ENCODE measurements at regions not wholly inside any gene's neighbourhood (a gene's known extent, or its start where the extent isn't known, plus 50 kb on each side); places are given as distances from the start of the nearest gene placed in this dataset.

DNA sequence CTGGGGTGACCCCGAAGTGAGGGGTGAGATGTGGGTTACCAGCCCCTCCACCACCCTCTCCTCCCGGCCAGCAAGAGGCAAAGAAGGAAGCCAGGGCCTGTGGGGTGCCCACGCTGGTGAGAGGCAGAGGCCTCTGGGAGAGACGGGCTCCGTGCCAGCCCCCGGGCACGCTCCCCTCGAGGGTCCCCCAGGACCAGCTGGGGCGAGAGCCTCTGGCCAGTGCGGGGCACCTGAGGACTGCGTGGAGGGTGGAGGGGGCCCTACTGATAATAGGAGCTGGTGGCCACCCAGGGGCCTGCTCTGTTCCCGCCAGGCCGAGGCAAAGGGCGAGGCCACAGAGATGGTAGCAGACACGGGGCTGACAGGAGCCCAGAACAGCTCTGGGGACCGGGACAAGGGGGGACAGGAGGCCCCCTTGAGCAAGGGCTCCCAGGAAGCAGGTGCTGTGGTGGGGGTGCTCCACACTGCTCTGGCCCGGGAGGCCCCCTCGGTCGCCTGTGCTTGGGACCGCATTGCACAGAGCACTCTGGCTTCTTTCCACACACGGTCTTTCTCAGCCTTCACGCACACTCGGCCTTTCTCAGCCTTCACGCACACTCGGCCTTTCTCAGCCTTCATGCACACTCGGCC lies 226.9 kb downstream of the TTLL2 start:
- Histone ChIP-seq H3K4me3 (no peak overlapping the region), H3K9me3 (no peaks in the 10 kb centered on the region), H3K4me1 (peaks cover 36% of the 10 kb centered on the region), H3K36me3 (ENCODE audit: low read depth, missing control alignments) (no peaks in the 10 kb centered on the region), H3K27me3 (no peaks in the 10 kb centered on the region), H3K27ac (peak overlapping the region; percentile 57 to 87)
- no peak for DNase-seq
- intact Hi-C loops (cut with DNase I; ENCODE audit: low total_unique reads) = no loop called here
- TF ChIP-seq, protein P1, sequence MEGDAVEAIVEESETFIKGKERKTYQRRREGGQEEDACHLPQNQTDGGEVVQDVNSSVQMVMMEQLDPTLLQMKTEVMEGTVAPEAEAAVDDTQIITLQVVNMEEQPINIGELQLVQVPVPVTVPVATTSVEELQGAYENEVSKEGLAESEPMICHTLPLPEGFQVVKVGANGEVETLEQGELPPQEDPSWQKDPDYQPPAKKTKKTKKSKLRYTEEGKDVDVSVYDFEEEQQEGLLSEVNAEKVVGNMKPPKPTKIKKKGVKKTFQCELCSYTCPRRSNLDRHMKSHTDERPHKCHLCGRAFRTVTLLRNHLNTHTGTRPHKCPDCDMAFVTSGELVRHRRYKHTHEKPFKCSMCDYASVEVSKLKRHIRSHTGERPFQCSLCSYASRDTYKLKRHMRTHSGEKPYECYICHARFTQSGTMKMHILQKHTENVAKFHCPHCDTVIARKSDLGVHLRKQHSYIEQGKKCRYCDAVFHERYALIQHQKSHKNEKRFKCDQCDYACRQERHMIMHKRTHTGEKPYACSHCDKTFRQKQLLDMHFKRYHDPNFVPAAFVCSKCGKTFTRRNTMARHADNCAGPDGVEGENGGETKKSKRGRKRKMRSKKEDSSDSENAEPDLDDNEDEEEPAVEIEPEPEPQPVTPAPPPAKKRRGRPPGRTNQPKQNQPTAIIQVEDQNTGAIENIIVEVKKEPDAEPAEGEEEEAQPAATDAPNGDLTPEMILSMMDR (IDR thresholded peaks at IDR 0.05) = no peak
- TF ChIP-seq POLR2A (IDR thresholded peaks at IDR 0.05) = no peak
- WGBS, 2 donors = 81 to 92% methylated on average over 6 to 25 of the region's 26 CpGs

DNA sequence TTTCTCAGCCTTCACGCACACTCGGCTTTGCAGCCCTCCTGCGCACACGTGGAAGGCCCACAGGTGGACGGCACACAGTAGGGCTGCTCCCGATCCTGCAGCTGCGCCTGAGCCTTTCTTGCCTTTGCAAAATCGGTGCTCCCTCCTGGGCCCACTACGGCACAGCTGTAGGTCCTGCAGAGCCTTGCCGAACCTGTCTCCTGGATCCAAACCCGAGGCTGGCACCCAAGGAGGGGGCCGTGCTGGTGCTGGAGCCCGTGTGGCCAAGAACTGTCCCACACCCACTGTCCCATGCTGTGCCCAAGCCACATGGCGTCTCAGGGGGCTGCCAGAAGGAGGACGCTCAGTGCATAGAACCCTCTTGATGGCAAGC lies 227.4 kb downstream of the TTLL2 start:
- no peak for DNase-seq
- no peaks in the 10 kb centered on the region for H3K36me3 ChIP-seq (ENCODE audit: low read depth, missing control alignments)
- WGBS, 2 donors = 85 to 93% methylated on average over 13 to 15 of the region's 15 CpGs
- peak overlapping the region; percentile 57 to 87 for H3K27ac ChIP-seq
- intact Hi-C loops (cut with DNase I; ENCODE audit: low total_unique reads) = no loop called here
- TF ChIP-seq, protein P1 (IDR thresholded peaks at IDR 0.05) = no peak
- TF ChIP-seq POLR2A (IDR thresholded peaks at IDR 0.05) = no peak
- H3K4me3 ChIP-seq = no peak overlapping the region
- H3K9me3 ChIP-seq = no peaks in the 10 kb centered on the region
- H3K27me3 ChIP-seq = no peaks in the 10 kb centered on the region
- peaks cover 36% of the 10 kb centered on the region for H3K4me1 ChIP-seq

DNA sequence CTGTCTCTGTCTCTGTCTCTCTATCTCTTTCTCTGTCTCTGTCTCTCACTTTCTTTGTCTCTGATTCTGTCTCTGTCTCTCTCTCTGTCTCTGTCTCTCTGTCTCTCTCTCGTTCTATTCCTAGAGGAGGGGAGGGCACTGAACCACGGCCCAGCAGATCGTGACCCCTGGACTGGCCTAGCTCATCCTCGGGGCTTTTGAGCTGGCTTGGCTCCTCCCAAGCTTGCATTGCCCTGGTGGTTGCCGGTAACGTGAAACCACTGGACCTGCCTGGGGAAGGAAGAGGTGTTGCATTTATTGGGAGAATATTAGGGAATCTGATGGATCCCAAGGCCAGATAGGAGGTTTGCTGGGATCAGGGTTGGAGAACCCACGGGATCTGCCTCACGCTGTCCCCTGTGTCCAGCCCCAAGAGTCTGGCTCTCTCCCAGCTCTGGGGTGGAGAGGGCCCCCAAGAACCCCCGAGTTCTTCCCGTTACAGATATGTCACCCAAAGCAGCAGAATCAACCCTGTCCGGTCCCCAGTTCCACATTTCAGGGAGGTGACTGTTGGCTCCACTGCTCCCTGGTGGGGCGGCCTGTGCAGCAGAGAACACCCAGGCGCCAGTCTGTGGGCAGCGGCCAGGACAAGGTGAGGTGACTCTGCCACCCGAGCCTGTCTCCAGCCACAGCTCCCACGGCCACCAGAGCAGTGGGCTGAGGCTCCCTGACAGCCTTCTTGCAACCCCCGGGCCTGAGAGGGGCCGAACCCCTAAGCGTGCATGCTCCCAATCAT lies 228.3 kb downstream of the TTLL2 start:
- Histone ChIP-seq H3K27me3 (no peaks in the 10 kb centered on the region), H3K36me3 (ENCODE audit: low read depth, missing control alignments) (no peaks in the 10 kb centered on the region), H3K9me3 (no peaks in the 10 kb centered on the region), H3K4me3 (no peak overlapping the region), H3K4me1 (peaks cover 42% of the 10 kb centered on the region), H3K27ac (no peak overlapping the region)
- no peak for DNase-seq
- TF ChIP-seq, protein P1 (IDR thresholded peaks at IDR 0.05) = no peak
- no peak for TF ChIP-seq POLR2A (IDR thresholded peaks at IDR 0.05)
- 78 to 80% methylated on average over 6 to 16 of the region's 19 CpGs for WGBS, 2 donors
- intact Hi-C loops (cut with DNase I; ENCODE audit: low total_unique reads) = no loop called here

DNA sequence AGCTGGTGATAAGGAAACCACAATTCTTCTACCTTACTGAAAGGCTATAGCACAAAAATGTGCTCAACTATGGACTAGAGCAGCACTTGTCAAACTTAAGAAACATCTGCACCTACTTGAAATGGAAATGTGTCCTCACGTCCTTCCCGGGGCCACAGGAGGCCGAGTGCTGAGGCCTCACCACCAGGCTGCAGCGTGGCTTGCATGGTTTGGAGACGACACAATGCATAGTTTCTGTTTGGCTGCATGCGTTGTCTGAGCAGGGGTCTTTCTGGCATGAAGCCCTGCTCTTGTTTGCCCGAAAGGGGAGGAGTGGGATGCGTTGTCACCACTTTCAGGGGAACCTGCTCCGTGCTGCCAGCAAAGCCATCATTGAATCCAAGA lies 228.8 kb downstream of the TTLL2 start:
- H3K4me3 ChIP-seq = no peak overlapping the region
- no peak overlapping the region for H3K27ac ChIP-seq
- DNase-seq = no peak
- H3K36me3 ChIP-seq (ENCODE audit: low read depth, missing control alignments) = no peaks in the 10 kb centered on the region
- 89 to 94% methylated on average over 9 of the region's 9 CpGs for WGBS, 2 donors
- H3K27me3 ChIP-seq = no peaks in the 10 kb centered on the region
- H3K4me1 ChIP-seq = peaks cover 41% of the 10 kb centered on the region
- TF ChIP-seq, protein P1 (IDR thresholded peaks at IDR 0.05) = no peak
- TF ChIP-seq POLR2A (IDR thresholded peaks at IDR 0.05) = no peak
- H3K9me3 ChIP-seq = no peaks in the 10 kb centered on the region
- intact Hi-C loops (cut with DNase I; ENCODE audit: low total_unique reads) = no loop called here
